GM12872 (cell line): ENCODE measurements at regions not wholly inside any gene's neighbourhood (a gene's known extent, or its start where the extent isn't known, plus 50 kb on each side); places are given as distances from the start of the nearest gene placed in this dataset.

ENCODE experiments used
- CTCF ChIP-seq: IDR thresholded peaks from 3 replicates; pipeline ENCODE4 v1.5.1; 2011; ENCODE audit warnings: low read depth, mild to moderate bottlenecking, low read length, moderate library complexity; ENCODE audit not compliant: insufficient read depth

GRCh38 chr16:60481591-60481990 is 1554.6 kb downstream of the CDH8 start:
- TF ChIP-seq CTCF: no peak

- TF ChIP-seq CTCF: no peak
Measured at GRCh38 chr16:60478810-60479209, 1557.4 kb downstream of the CDH8 start.

GRCh38 chr16:60463986-60464385 is 1572.3 kb downstream of the CDH8 start:
- TF ChIP-seq CTCF: no peak

GRCh38 chr16:60459463-60459862 is 1576.8 kb downstream of the CDH8 start:
- TF ChIP-seq CTCF: no peak

GRCh38 chr16:60458255-60458654 is 1578.0 kb downstream of the CDH8 start:
- no peak for TF ChIP-seq CTCF

GRCh38 chr16:60452646-60453045 is 1583.6 kb downstream of the CDH8 start:
- TF ChIP-seq CTCF: no peak

- TF ChIP-seq CTCF: no peak
Measured at GRCh38 chr16:60438894-60439293, 1597.3 kb downstream of the CDH8 start.

- TF ChIP-seq CTCF: no peak
Measured at GRCh38 chr16:60432472-60432871, 1603.8 kb downstream of the CDH8 start.
